PC-9 (cell line): ENCODE measurements at regions not wholly inside any gene's neighbourhood (a gene's known extent, or its start where the extent isn't known, plus 50 kb on each side); places are given as distances from the start of the nearest gene placed in this dataset.

Experiments used
- CTCF ChIP-seq: fragments of 200-600 bp; sonication (generic); conservative IDR thresholded peaks from 2 replicates; pipeline ENCODE4 v1.6.1; 2017; ENCODE audit warnings: mixed run types, antibody characterized with exemption, mild to moderate bottlenecking, moderate library complexity
- EZH2 ChIP-seq: fragments of 200-600 bp; sonication (generic); IDR thresholded peaks from 2 replicates; pipeline ENCODE4 v1.8.0; 2017; ENCODE audit warnings: antibody characterized with exemption, low read depth

GRCh38 chr2:161036926-161037325 lies 123.3 kb upstream of the TANK start:
- no peak for TF ChIP-seq CTCF
- no peak for TF ChIP-seq EZH2
